H1 (cell line): ENCODE measurements at regions not wholly inside any gene's neighbourhood (a gene's known extent, or its start where the extent isn't known, plus 50 kb on each side); places are given as distances from the start of the nearest gene placed in this dataset.

Experiments used
- CTCF ChIA-PET: fragments of 300-600 bp; sonication (Branson Sonifier 250); formaldehyde crosslinking; loops from one replicate; lab custom pipeline; 2021; ENCODE audit not compliant: partially characterized antibody; lab: Charles Lee
- POLR2A ChIA-PET: fragments of 300-600 bp; sonication (Branson Sonifier 250); formaldehyde crosslinking; loops from one replicate; lab custom pipeline; 2021; ENCODE audit warnings: inconsistent platforms; ENCODE audit not compliant: partially characterized antibody; lab: Charles Lee
- DNase-seq, 2 experiments: peaks; one replicate each; pipeline versions ENCODE4 v3.0.0 to v3.0.0-alpha.2; 2010 to 2022; ENCODE audit warnings: low spot score in 2 of 2, low read depth in 1 of 2, mixed read lengths in 1 of 2
- FAIRE-seq: peaks from 2 replicates; lab custom pipeline; 2011; peaks lifted over from hg19 to GRCh38; lab: Jason Lieb, UNC
- H2AFZ ChIP-seq: 2 replicates; pipeline ENCODE4 v1.8.1; 2012; ENCODE audit warnings: low read length, inconsistent platforms
- H2AK5ac ChIP-seq: 2 replicates; pipeline ENCODE4 v1.6.1; 2013; ENCODE audit warnings: low read depth, low read length
- H2BK120ac ChIP-seq: replicated peaks from 2 replicates; pipeline ENCODE3; 2013; ENCODE audit warnings: low read depth, low read length, inconsistent platforms
- H2BK12ac ChIP-seq: 2 replicates; pipeline ENCODE4 v1.6.1; 2013; ENCODE audit warnings: low read depth, low read length
- H2BK15ac ChIP-seq: 2 replicates; pipeline ENCODE4 v1.6.1; 2013; ENCODE audit warnings: low read length
- H2BK20ac ChIP-seq: 2 replicates; pipeline ENCODE4 v1.6.1; 2013; ENCODE audit warnings: low read length
- H2BK5ac ChIP-seq: 2 replicates; pipeline ENCODE4 v1.6.1; 2013; ENCODE audit warnings: low read depth, low read length
- H3K14ac ChIP-seq: 2 replicates; pipeline ENCODE4 v1.6.1; 2013; ENCODE audit warnings: inconsistent platforms; ENCODE audit not compliant: insufficient read length
- H3K18ac ChIP-seq: 2 replicates; pipeline ENCODE4 v1.6.1; 2013; ENCODE audit warnings: low read length; ENCODE audit errors: extremely low read depth
- H3K23ac ChIP-seq: 2 replicates; pipeline ENCODE4 v1.6.1; 2013; ENCODE audit warnings: inconsistent platforms; ENCODE audit not compliant: insufficient read length
- H3K23me2 ChIP-seq: 2 replicates; pipeline ENCODE4 v1.6.1; 2013; ENCODE audit warnings: low read depth, low read length
- H3K27ac ChIP-seq: 2 replicates; pipeline ENCODE4 v1.6.1; 2011; ENCODE audit warnings: low read depth, low read length, inconsistent platforms
- H3K27me3 ChIP-seq, 4 experiments: replicated peaks in 1 of 4; 1 replicate in 1 of 4; 2 replicates in 3 of 4; pipeline versions ENCODE4 v1.6.1 to v1.8.1; 2011 to 2013; ENCODE audit warnings: low read length in 3 of 4, mild to moderate bottlenecking in 3 of 4, inconsistent platforms in 2 of 4, mixed read lengths in 2 of 4, moderate library complexity in 1 of 4; ENCODE audit not compliant: control insufficient read depth in 3 of 4, insufficient read depth in 3 of 4; ENCODE audit errors: extremely low read depth in 1 of 4
- H3K36me3 ChIP-seq, 4 experiments: 2 replicates each; pipeline versions ENCODE4 v1.6.1 to v1.8.1; 2011 to 2013; ENCODE audit warnings: mild to moderate bottlenecking in 4 of 4, low read length in 3 of 4, moderate library complexity in 2 of 4, control low read depth in 1 of 4, inconsistent platforms in 1 of 4; ENCODE audit not compliant: insufficient read depth in 4 of 4, control insufficient read depth in 2 of 4
- H3K4ac ChIP-seq: replicated peaks from 2 replicates; pipeline ENCODE3; 2013; ENCODE audit warnings: low read length, low read depth, mixed read lengths, inconsistent platforms; ENCODE audit not compliant: insufficient read length
- H3K4me1 ChIP-seq, 4 experiments: replicated peaks in 1 of 4; 1 replicate in 1 of 4; 2 replicates in 3 of 4; pipeline versions ENCODE4 v1.6.1 to v1.8.1; 2011 to 2013; ENCODE audit warnings: low read length in 3 of 4, inconsistent platforms in 2 of 4, mixed read lengths in 1 of 4; ENCODE audit not compliant: insufficient read depth in 4 of 4, control insufficient read depth in 3 of 4
- H3K4me2 ChIP-seq, 2 experiments: 2 replicates each; pipeline versions ENCODE4 v1.6.1 to v1.8.1; 2011 to 2013; ENCODE audit warnings: low read depth in 2 of 2, low read length in 2 of 2, control low read depth in 1 of 2, inconsistent platforms in 1 of 2, mild to moderate bottlenecking in 1 of 2; ENCODE audit not compliant: insufficient read depth in 1 of 2
- H3K4me3 ChIP-seq, 4 experiments: fragments of 200-600, 300-600 bp in 1 of 4; sonication (generic), shearing (Covaris generic), sonication (Bioruptor Twin) in 1 of 4; 2 replicates each; pipeline versions ENCODE4 v1.5.1 to v1.8.1; 2011 to 2016; ENCODE audit warnings: low read length in 4 of 4, low read depth in 3 of 4, control low read depth in 2 of 4, inconsistent platforms in 2 of 4, mild to moderate bottlenecking in 2 of 4, mixed read lengths in 1 of 4, moderate library complexity in 1 of 4; ENCODE audit not compliant: insufficient read depth in 2 of 4; ENCODE audit errors: extremely low read depth in 1 of 4
- H3K56ac ChIP-seq: replicated peaks from 2 replicates; pipeline ENCODE3; 2013; ENCODE audit warnings: low read depth, mild to moderate bottlenecking, mixed read lengths, low read length, inconsistent platforms; ENCODE audit not compliant: insufficient read length
- H3K79me1 ChIP-seq: 2 replicates; pipeline ENCODE4 v1.6.1; 2013; ENCODE audit warnings: low read depth, low read length, control low read depth
- H3K79me2 ChIP-seq, 2 experiments: 2 replicates each; pipeline versions ENCODE4 v1.6.1 to v1.8.1; 2012 to 2013; ENCODE audit warnings: low read length in 2 of 2, mild to moderate bottlenecking in 2 of 2, inconsistent platforms in 1 of 2; ENCODE audit not compliant: insufficient read depth in 2 of 2, control insufficient read depth in 1 of 2
- H3K9ac ChIP-seq, 4 experiments: replicated peaks in 1 of 4; 1 replicate in 1 of 4; 2 replicates in 3 of 4; pipeline versions ENCODE4 v1.6.1 to v1.8.1; 2011 to 2013; ENCODE audit warnings: low read depth in 3 of 4, low read length in 3 of 4, control low read depth in 2 of 4, mild to moderate bottlenecking in 2 of 4, moderate library complexity in 2 of 4, inconsistent platforms in 1 of 4; ENCODE audit errors: extremely low read depth in 1 of 4
- H3K9me3 ChIP-seq, 2 experiments: 2 replicates each; pipeline versions ENCODE4 v1.6.1 to v1.8.1; 2012 to 2013; ENCODE audit warnings: mild to moderate bottlenecking in 2 of 2, moderate library complexity in 2 of 2, control low read depth in 1 of 2, inconsistent platforms in 1 of 2, low read depth in 1 of 2, low read length in 1 of 2, mixed read lengths in 1 of 2; ENCODE audit not compliant: insufficient read depth in 2 of 2
- H4K20me1 ChIP-seq, 2 experiments: replicated peaks in 1 of 2; 2 replicates each; pipeline versions ENCODE3 to v1.8.1; 2011 to 2013; ENCODE audit warnings: inconsistent platforms in 2 of 2, low read length in 2 of 2, mild to moderate bottlenecking in 1 of 2; ENCODE audit not compliant: insufficient read depth in 2 of 2, control insufficient read depth in 1 of 2
- H4K5ac ChIP-seq: 2 replicates; pipeline ENCODE4 v1.6.1; 2013; ENCODE audit warnings: low read length, low read depth, mixed read lengths, inconsistent platforms; ENCODE audit not compliant: insufficient read length
- H4K8ac ChIP-seq: 2 replicates; pipeline ENCODE4 v1.8.0; 2013; ENCODE audit warnings: mild to moderate bottlenecking, moderate library complexity, low read length, inconsistent platforms; ENCODE audit not compliant: insufficient read depth; ENCODE audit errors: extremely low read depth
- H4K91ac ChIP-seq: replicated peaks from 2 replicates; pipeline ENCODE3; 2013; ENCODE audit warnings: low read length, mixed read lengths, inconsistent platforms; ENCODE audit not compliant: insufficient read length
- ATF3 ChIP-seq: IDR thresholded peaks from 2 replicates; pipeline ENCODE4 v1.6.1; 2011; ENCODE audit warnings: low read depth, mild to moderate bottlenecking, low read length; ENCODE audit not compliant: insufficient read depth
- CHD1 ChIP-seq: IDR thresholded peaks from 2 replicates; pipeline ENCODE4 v1.6.1; 2012; ENCODE audit warnings: low read depth, low read length, improper control_type of control experiment
- CHD2 ChIP-seq: IDR thresholded peaks from 2 replicates; pipeline ENCODE4 v1.6.1; 2012; ENCODE audit warnings: low read length, improper control_type of control experiment
- CREB1 ChIP-seq: IDR thresholded peaks from 2 replicates; pipeline ENCODE4 v1.6.1; 2012; ENCODE audit warnings: inconsistent platforms
- E2F6 ChIP-seq: IDR thresholded peaks from 2 replicates; pipeline ENCODE4 v1.6.1; 2012; ENCODE audit warnings: inconsistent platforms
- EGR1 ChIP-seq: IDR thresholded peaks from 2 replicates; pipeline ENCODE4 v1.6.1; 2011; ENCODE audit warnings: low read depth, low read length, borderline replicate concordance
- EP300 ChIP-seq, 2 experiments: IDR thresholded peaks; 1 replicate in 1 of 2; 2 replicates in 1 of 2; pipeline ENCODE4 v1.6.1; 2011 to 2012; ENCODE audit warnings: low read depth in 2 of 2, low read length in 2 of 2, mild to moderate bottlenecking in 2 of 2, borderline replicate concordance in 1 of 2, inconsistent platforms in 1 of 2, moderate library complexity in 1 of 2
- GABPA ChIP-seq: IDR thresholded peaks from 2 replicates; pipeline ENCODE4 v1.6.1; 2011; ENCODE audit warnings: mild to moderate bottlenecking, low read length, moderate library complexity, borderline replicate concordance; ENCODE audit not compliant: insufficient read depth
- HDAC6 ChIP-seq: IDR thresholded peaks from one replicate; pipeline ENCODE4 v1.7.1; 2012; ENCODE audit warnings: low read depth, mild to moderate bottlenecking, inconsistent platforms, low read length, moderate library complexity
- POLR2A ChIP-seq, 2 experiments: IDR thresholded peaks; 1 replicate in 1 of 2; 2 replicates in 1 of 2; pipeline ENCODE4 v1.6.1; 2011; ENCODE audit warnings: low read depth in 2 of 2, low read length in 2 of 2, mild to moderate bottlenecking in 2 of 2; ENCODE audit errors: control extremely low read depth in 1 of 2
- SP2 ChIP-seq: IDR thresholded peaks from 2 replicates; pipeline ENCODE4 v1.6.1; 2012; ENCODE audit warnings: mild to moderate bottlenecking, low read length, inconsistent platforms
- TAF1 ChIP-seq: IDR thresholded peaks from 2 replicates; pipeline ENCODE4 v1.6.1; 2011; ENCODE audit warnings: mild to moderate bottlenecking, low read depth, low read length
- TBP ChIP-seq: IDR thresholded peaks from 2 replicates; pipeline ENCODE4 v1.6.1; 2011; ENCODE audit warnings: low read depth, low read length, improper control_type of control experiment
- WGBS, 2 experiments: shearing (Covaris generic) in 1 of 2; methylation state at CpG; one replicate each; pipeline versions ENCODE4 v1.1.6 to v1.1.7; 2013 to 2015; ENCODE audit warnings: low lambda C conversion rate in 2 of 2, mixed read lengths in 2 of 2, inconsistent platforms in 1 of 2, low coverage in 1 of 2, missing lambda C conversion rate in 1 of 2; ENCODE audit not compliant: insufficient replicate concordance in 2 of 2, insufficient coverage in 1 of 2, insufficient read length in 1 of 2; ENCODE audit errors: extremely low coverage in 1 of 2, missing lambda C conversion rate in 1 of 2; 5-methylcytosine and 5-hydroxymethylcytosine counted together

GRCh38 chr15:29207758-29208108, 61.9 kb downstream of the NSMCE3 start:
- H3K9ac ChIP-seq, result no peak overlapping the region

More at GRCh38 chr15:29207758-29208108, 61.9 kb downstream of the NSMCE3 start:
- Histone ChIP-seq H2BK15ac (no peak overlapping the region), H3K18ac (no peak overlapping the region), H3K9me3 (0 out of 4 replicates have a peak, but pooled peaks cover 0 to 3% of the 10 kb centered on the region in 2 experiments), H3K36me3 (no peaks in the 10 kb centered on the region), H2AK5ac (no peak overlapping the region), H2BK12ac (no peak overlapping the region), H3K79me2 (no peaks in the 10 kb centered on the region), H2AFZ (no peak overlapping the region), H4K8ac (no peak overlapping the region), H2BK120ac (no peak overlapping the region), H4K20me1 (no peaks in the 10 kb centered on the region), H3K14ac (no peak overlapping the region), H3K23me2 (no peaks in the 10 kb centered on the region), H4K5ac (no peak overlapping the region), H3K4me2 (no peak overlapping the region), H3K79me1 (no peaks in the 10 kb centered on the region), H3K56ac (no peak overlapping the region), H4K91ac (peak overlapping the region; percentile 31), H3K27ac (no peak overlapping the region), H2BK20ac (no peak overlapping the region), H3K4me3 (no peak overlapping the region), H3K4ac (no peak overlapping the region), H3K27me3 (no peaks in the 10 kb centered on the region), H2BK5ac (no peak overlapping the region), H3K4me1 (peaks cover 0 to 5% (median 1%) of the 10 kb centered on the region in 4 experiments; a peak in 3 of 7 replicates), H3K23ac (no peak overlapping the region)
- CTCF ChIA-PET, result interaction anchor here (1.5 to 2.5 kb wide), 4 partner anchors 11 to 139 kb away, joined by 3 to 8 read pairs (median 4); no protein-coding TSS in a partner anchor
- DNase-seq (no peak), FAIRE-seq (no peak)
- 90% methylated on average over 5 of the region's 5 CpGs; no CpG with 5 or more reads in 1 of the 2 experiments for WGBS, 2 experiments
- POLR2A ChIA-PET, result no interaction called here
- TF ChIP-seq ATF3, result no peak
- TF ChIP-seq HDAC6, result no peak
- no peak for TF ChIP-seq SP2
- no peak for TF ChIP-seq CHD1
- TF ChIP-seq CHD2, result no peak
- no peak for TF ChIP-seq EP300 (IDR thresholded peaks at IDR 0.05; ENCODE audit: borderline replicate concordance in 1 of 2, low read depth in 2 of 2, low read length in 2 of 2)
- TF ChIP-seq TBP, result no peak
- TF ChIP-seq POLR2A (IDR thresholded peaks at IDR 0.05; ENCODE audit: control extremely low read depth in 1 of 2, low read depth in 2 of 2, low read length in 2 of 2), result no peak
- no peak for TF ChIP-seq GABPA
- TF ChIP-seq EGR1, result no peak
- no peak for TF ChIP-seq E2F6
- TF ChIP-seq TAF1, result no peak
- TF ChIP-seq CREB1, result no peak
